ENCODE measurements at regions not wholly inside any gene's neighbourhood (a gene's known extent, or its start where the extent isn't known, plus 50 kb on each side); places are given as distances from the start of the nearest gene placed in this dataset.

DNA sequence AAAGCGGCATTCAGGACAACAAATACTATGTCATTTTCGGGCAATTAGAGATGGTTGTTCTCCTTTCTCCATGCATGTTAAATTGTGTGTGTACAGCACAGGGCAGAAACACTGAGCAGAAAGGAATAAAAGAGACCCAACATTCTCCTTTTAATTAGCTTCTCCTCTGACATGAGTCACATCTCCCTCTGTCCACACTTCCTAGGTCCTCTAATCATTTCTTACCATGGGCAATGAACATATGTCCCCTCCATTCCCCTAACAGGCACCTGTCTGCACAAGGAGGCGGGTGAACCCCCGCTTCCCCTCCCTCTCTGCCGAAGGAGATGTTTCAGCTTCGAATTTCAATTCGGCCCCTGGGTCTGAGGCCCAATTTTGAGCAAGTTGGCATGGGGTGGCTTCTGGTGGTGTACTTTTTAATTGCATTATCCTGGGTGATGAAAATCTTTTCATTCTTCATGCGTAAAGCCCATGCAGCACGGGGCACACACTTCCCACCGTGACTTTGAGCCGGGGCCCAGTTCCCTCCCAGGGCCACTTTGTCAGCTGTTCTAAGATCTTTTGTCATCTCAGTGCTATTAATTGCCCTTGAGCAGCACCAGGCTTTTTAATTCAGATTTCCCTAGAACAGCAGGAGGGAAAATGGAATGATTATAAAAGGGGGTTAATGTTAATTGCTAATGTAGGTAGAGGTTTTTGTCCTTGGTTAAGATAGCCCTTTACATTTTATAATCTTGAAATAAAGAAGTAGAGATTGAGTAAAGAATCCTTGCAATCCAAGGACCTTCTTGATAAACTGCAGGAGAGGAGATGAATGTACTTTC, 219.5 kb upstream of the NRP1 start:
- Histone ChIP-seq H3K4me1 (ENCODE audit: low read depth, poor library complexity, severe bottlenecking) (no peaks in the 10 kb centered on the region), H3K4me2 (no peak overlapping the region), H3K27me3 (ENCODE audit: insufficient read depth, low read depth) (no peaks in the 10 kb centered on the region), H3K27ac (no peak overlapping the region), H3K4me3 (IDR thresholded peaks at IDR 0.05; ENCODE audit: insufficient read depth, low read depth, low read length) (no peak overlapping the region), H3K36me3 (ENCODE audit: insufficient read depth) (no peaks in the 10 kb centered on the region), H2AFZ (ENCODE audit: low read depth) (no peak overlapping the region), H4K20me1 (ENCODE audit: insufficient read depth) (no peaks in the 10 kb centered on the region), H3K79me2 (ENCODE audit: insufficient read depth, low read depth) (no peaks in the 10 kb centered on the region), H3K9ac (no peak overlapping the region)
- TF ChIP-seq, protein P1, sequence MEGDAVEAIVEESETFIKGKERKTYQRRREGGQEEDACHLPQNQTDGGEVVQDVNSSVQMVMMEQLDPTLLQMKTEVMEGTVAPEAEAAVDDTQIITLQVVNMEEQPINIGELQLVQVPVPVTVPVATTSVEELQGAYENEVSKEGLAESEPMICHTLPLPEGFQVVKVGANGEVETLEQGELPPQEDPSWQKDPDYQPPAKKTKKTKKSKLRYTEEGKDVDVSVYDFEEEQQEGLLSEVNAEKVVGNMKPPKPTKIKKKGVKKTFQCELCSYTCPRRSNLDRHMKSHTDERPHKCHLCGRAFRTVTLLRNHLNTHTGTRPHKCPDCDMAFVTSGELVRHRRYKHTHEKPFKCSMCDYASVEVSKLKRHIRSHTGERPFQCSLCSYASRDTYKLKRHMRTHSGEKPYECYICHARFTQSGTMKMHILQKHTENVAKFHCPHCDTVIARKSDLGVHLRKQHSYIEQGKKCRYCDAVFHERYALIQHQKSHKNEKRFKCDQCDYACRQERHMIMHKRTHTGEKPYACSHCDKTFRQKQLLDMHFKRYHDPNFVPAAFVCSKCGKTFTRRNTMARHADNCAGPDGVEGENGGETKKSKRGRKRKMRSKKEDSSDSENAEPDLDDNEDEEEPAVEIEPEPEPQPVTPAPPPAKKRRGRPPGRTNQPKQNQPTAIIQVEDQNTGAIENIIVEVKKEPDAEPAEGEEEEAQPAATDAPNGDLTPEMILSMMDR (conservative IDR thresholded peaks at IDR 0.05; ENCODE audit: low read depth, low read length), result no peak

DNA sequence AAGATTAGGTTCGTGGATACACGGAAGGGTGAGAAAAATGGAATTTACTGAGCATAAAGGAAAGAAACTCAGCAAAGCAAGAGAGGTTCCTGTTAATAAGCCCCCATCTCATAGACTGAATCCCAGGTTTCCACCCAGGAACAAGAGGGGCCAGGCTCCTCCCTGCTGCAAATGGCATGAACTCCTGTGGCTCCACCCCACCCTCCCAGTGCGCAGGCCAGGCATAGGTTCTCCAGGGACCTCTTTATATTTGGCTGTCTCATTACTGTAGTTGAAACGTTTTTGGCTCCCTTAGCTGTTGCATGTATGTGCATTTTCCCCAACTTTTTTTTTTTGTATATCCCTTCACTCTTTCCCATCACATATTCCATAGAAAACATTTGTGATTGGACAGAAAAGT, 217.8 kb upstream of the NRP1 start:
- Histone ChIP-seq H3K27ac (no peak overlapping the region), H4K20me1 (ENCODE audit: insufficient read depth) (no peaks in the 10 kb centered on the region)
- TF ChIP-seq, protein P1 (conservative IDR thresholded peaks at IDR 0.05; ENCODE audit: low read depth, low read length), result no peak

DNA sequence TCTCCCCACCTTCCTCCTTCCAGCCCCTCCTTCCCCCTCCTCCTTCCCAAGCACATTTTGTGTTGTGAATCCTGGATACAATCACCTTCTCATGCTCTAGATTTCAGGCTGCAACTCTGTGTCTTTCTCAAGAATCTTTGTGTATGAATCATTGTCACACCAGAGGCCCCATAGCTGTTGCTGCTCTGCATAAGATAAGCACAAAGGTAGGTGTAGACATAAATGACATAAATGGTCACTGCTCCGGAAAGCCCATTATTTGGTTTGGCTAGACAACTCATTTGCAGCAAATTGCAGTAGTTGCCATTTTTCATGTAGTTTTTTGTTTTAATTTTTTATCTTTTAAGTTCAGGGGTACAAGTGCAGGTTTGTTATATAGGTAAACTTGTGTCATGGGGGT, 216.3 kb upstream of the NRP1 start:
- Histone ChIP-seq H3K27ac (no peak overlapping the region), H2AFZ (ENCODE audit: low read depth) (no peak overlapping the region), H3K27me3 (ENCODE audit: insufficient read depth, low read depth) (no peaks in the 10 kb centered on the region), H3K4me2 (no peak overlapping the region), H3K79me2 (ENCODE audit: insufficient read depth, low read depth) (no peaks in the 10 kb centered on the region), H3K9ac (no peak overlapping the region), H3K36me3 (ENCODE audit: insufficient read depth) (no peaks in the 10 kb centered on the region), H3K4me3 (IDR thresholded peaks at IDR 0.05; ENCODE audit: insufficient read depth, low read depth, low read length) (no peak overlapping the region), H4K20me1 (ENCODE audit: insufficient read depth) (no peaks in the 10 kb centered on the region), H3K4me1 (ENCODE audit: low read depth, poor library complexity, severe bottlenecking) (no peaks in the 10 kb centered on the region)
- TF ChIP-seq, protein P1 (conservative IDR thresholded peaks at IDR 0.05; ENCODE audit: low read depth, low read length), result no peak

More for the DNA sequence above, 217.8 kb upstream of the NRP1 start:
- Histone ChIP-seq H3K79me2 (ENCODE audit: insufficient read depth, low read depth) (no peaks in the 10 kb centered on the region), H3K9ac (no peak overlapping the region), H3K4me2 (no peak overlapping the region), H3K4me1 (ENCODE audit: low read depth, poor library complexity, severe bottlenecking) (no peaks in the 10 kb centered on the region), H3K4me3 (IDR thresholded peaks at IDR 0.05; ENCODE audit: insufficient read depth, low read depth, low read length) (no peak overlapping the region), H2AFZ (ENCODE audit: low read depth) (no peak overlapping the region), H3K36me3 (ENCODE audit: insufficient read depth) (no peaks in the 10 kb centered on the region), H3K27me3 (ENCODE audit: insufficient read depth, low read depth) (no peaks in the 10 kb centered on the region)

DNA sequence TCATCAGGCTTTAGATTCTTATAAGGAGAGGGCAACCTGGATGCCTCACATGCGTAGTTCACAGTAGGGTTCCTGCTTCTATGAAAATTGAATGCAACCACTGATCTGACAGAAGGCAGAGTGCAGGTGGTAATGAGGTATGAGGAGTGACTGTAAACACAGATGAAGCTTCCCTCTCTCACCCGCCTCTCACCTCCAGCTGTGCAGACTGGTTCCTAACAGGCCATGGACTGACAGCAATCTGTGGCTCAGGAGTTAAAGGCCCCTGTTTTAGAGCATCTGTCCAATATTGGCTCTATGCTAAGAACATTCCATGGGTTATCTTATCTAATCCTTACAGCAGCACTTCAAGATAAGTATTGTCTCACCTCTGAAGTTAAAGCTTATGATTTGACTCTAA, 213.5 kb upstream of the NRP1 start:
- H3K4me1 ChIP-seq (ENCODE audit: low read depth, poor library complexity, severe bottlenecking), result no peaks in the 10 kb centered on the region
- H2AFZ ChIP-seq (ENCODE audit: low read depth), result no peak overlapping the region
- H3K79me2 ChIP-seq (ENCODE audit: insufficient read depth, low read depth), result no peaks in the 10 kb centered on the region
- no peak overlapping the region for H3K4me2 ChIP-seq
- H3K4me3 ChIP-seq (IDR thresholded peaks at IDR 0.05; ENCODE audit: insufficient read depth, low read depth, low read length), result no peak overlapping the region
- TF ChIP-seq, protein P1 (conservative IDR thresholded peaks at IDR 0.05; ENCODE audit: low read depth, low read length), result no peak
- no peak overlapping the region for H3K27ac ChIP-seq
- no peaks in the 10 kb centered on the region for H3K36me3 ChIP-seq (ENCODE audit: insufficient read depth)
- H3K27me3 ChIP-seq (ENCODE audit: insufficient read depth, low read depth), result no peaks in the 10 kb centered on the region
- H4K20me1 ChIP-seq (ENCODE audit: insufficient read depth), result no peaks in the 10 kb centered on the region
- no peak overlapping the region for H3K9ac ChIP-seq

All from KMS-11 (cell line).